ENCODE measurements at regions not wholly inside any gene's neighbourhood (a gene's known extent, or its start where the extent isn't known, plus 50 kb on each side); places are given as distances from the start of the nearest gene placed in this dataset.

GRCh38 chr3:106628407-106628806 is 748.8 kb upstream of the CCDC54 start:
- FAIRE-seq (no peak), ATAC-seq (no peak), DNase-seq (no peak)
- Histone ChIP-seq H3K36me3 (no peaks in the 10 kb centered on the region), H3K4me3 (no peak overlapping the region), H3K27ac (no peak overlapping the region), H3K9me3 (no peaks in the 10 kb centered on the region), H3K27me3 (no peaks in the 10 kb centered on the region), H3K4me1 (no peaks in the 10 kb centered on the region)
- no peak for TF ChIP-seq CTCF (IDR thresholded peaks at IDR 0.05)
- intact Hi-C loops (cut with DNase I), result no loop called here

- Histone ChIP-seq H3K4me1 (no peaks in the 10 kb centered on the region), H3K36me3 (no peaks in the 10 kb centered on the region), H3K27me3 (no peaks in the 10 kb centered on the region), H3K4me3 (no peak overlapping the region), H3K27ac (no peak overlapping the region), H3K9me3 (no peaks in the 10 kb centered on the region)
- DNase-seq, result no peak
- FAIRE-seq, result no peak
- no peak for ATAC-seq
- 23 to 26% methylated on average over 2 of the region's 2 CpGs for WGBS, 2 donors
- intact Hi-C loops (cut with DNase I), result no loop called here
- no peak for TF ChIP-seq CTCF (IDR thresholded peaks at IDR 0.05)
Measured at GRCh38 chr3:106629215-106629832, 747.9 kb upstream of the CCDC54 start.

GRCh38 chr3:106631373-106632108 is 745.7 kb upstream of the CCDC54 start:
- no peaks in the 10 kb centered on the region for H3K27me3 ChIP-seq
- TF ChIP-seq CTCF (IDR thresholded peaks at IDR 0.05), result no peak
- H3K4me1 ChIP-seq, result no peaks in the 10 kb centered on the region
- no peaks in the 10 kb centered on the region for H3K36me3 ChIP-seq
- ATAC-seq, result no peak
- no peak overlapping the region for H3K4me3 ChIP-seq
- DNase-seq, result no peak
- intact Hi-C loops (cut with DNase I), result no loop called here
- no peaks in the 10 kb centered on the region for H3K9me3 ChIP-seq
- H3K27ac ChIP-seq, result no peak overlapping the region
- 70 to 77% methylated on average over 11 of the region's 11 CpGs for WGBS, 2 donors
- FAIRE-seq, result no peak

GRCh38 chr3:106635271-106635670 is 742.0 kb upstream of the CCDC54 start:
- FAIRE-seq, result no peak

More at GRCh38 chr3:106635271-106635670, 742.0 kb upstream of the CCDC54 start:
- Histone ChIP-seq H3K27ac (no peak overlapping the region), H3K36me3 (no peaks in the 10 kb centered on the region), H3K4me1 (no peaks in the 10 kb centered on the region), H3K9me3 (no peaks in the 10 kb centered on the region), H3K27me3 (no peaks in the 10 kb centered on the region), H3K4me3 (no peak overlapping the region)
- whole genome bisulfite sequencing, 2 donors, result 53 to 72% methylated on average over 3 of the region's 3 CpGs
- intact Hi-C loops (cut with DNase I), result no loop called here
- no peak for DNase-seq
- no peak for TF ChIP-seq CTCF (IDR thresholded peaks at IDR 0.05)
- ATAC-seq, result no peak

Data from pancreas (tissue), 10 donors.